PC-3 (cell line): ENCODE measurements at regions not wholly inside any gene's neighbourhood (a gene's known extent, or its start where the extent isn't known, plus 50 kb on each side); places are given as distances from the start of the nearest gene placed in this dataset.

Source experiments
- EZH2phosphoT487 ChIP-seq: fragments of 300-600 bp; sonication (generic); IDR thresholded peaks from 2 replicates; pipeline ENCODE4 v1.6.1; 2018; ENCODE audit warnings: mild to moderate bottlenecking, antibody characterized with exemption, low read length, borderline replicate concordance
- TF ChIP-seq, protein P1 (sequence below): fragments of 300-600 bp; sonication (generic); conservative IDR thresholded peaks from 2 replicates; pipeline ENCODE4 v1.5.1; 2017; ENCODE audit warnings: antibody characterized with exemption, low read depth, mild to moderate bottlenecking, low read length

GRCh38 chr6:14748679-14749078 is 497.2 kb upstream of the JARID2 start:
- TF ChIP-seq, protein P1, sequence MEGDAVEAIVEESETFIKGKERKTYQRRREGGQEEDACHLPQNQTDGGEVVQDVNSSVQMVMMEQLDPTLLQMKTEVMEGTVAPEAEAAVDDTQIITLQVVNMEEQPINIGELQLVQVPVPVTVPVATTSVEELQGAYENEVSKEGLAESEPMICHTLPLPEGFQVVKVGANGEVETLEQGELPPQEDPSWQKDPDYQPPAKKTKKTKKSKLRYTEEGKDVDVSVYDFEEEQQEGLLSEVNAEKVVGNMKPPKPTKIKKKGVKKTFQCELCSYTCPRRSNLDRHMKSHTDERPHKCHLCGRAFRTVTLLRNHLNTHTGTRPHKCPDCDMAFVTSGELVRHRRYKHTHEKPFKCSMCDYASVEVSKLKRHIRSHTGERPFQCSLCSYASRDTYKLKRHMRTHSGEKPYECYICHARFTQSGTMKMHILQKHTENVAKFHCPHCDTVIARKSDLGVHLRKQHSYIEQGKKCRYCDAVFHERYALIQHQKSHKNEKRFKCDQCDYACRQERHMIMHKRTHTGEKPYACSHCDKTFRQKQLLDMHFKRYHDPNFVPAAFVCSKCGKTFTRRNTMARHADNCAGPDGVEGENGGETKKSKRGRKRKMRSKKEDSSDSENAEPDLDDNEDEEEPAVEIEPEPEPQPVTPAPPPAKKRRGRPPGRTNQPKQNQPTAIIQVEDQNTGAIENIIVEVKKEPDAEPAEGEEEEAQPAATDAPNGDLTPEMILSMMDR, result no peak
- no peak for TF ChIP-seq EZH2phosphoT487
